Keratinocyte (primary cell): ENCODE measurements at regions not wholly inside any gene's neighbourhood (a gene's known extent, or its start where the extent isn't known, plus 50 kb on each side); places are given as distances from the start of the nearest gene placed in this dataset.
"Not testable (repeated sequence)": the region's sequence is repeated elsewhere in the genome, so short reads cannot be mapped to it uniquely, and the experiment has no call there.

Experiments
- DNase-seq: peaks from one replicate; pipeline ENCODE4 v3.0.0-alpha.2; 2011; ENCODE audit warnings: low read depth, missing footprints, low spot score
- FAIRE-seq: peaks from 2 replicates; lab custom pipeline; 2011; peaks lifted over from hg19 to GRCh38; lab: Jason Lieb, UNC
- H2AFZ ChIP-seq: 2 replicates; pipeline ENCODE4 v1.6.0; 2012; ENCODE audit warnings: low read length, control low read depth, inconsistent platforms; ENCODE audit not compliant: control insufficient read depth
- H3K27ac ChIP-seq: 2 replicates; pipeline ENCODE4 v1.5.1; 2011; ENCODE audit warnings: low read length; ENCODE audit not compliant: control insufficient read depth, insufficient read depth
- H3K27me3 ChIP-seq: 3 replicates; pipeline ENCODE4 v1.6.0; 2011; ENCODE audit warnings: low read length; ENCODE audit not compliant: control insufficient read depth, insufficient read depth; ENCODE audit errors: extremely low read depth
- H3K36me3 ChIP-seq, 2 experiments: 2 replicates in 1 of 2; 3 replicates in 1 of 2; pipeline ENCODE4 v1.5.1; 2011; ENCODE audit warnings: low read length in 2 of 2, mild to moderate bottlenecking in 1 of 2; ENCODE audit not compliant: control insufficient read depth in 2 of 2, insufficient read depth in 2 of 2; ENCODE audit errors: extremely low read depth in 1 of 2
- H3K4me1 ChIP-seq: 3 replicates; pipeline ENCODE4 v1.5.1; 2011; ENCODE audit warnings: low read length; ENCODE audit not compliant: control insufficient read depth, insufficient read depth; ENCODE audit errors: extremely low read depth
- H3K4me2 ChIP-seq: 3 replicates; pipeline ENCODE4 v1.6.0; 2011; ENCODE audit warnings: low read depth, low read length; ENCODE audit not compliant: control insufficient read depth, insufficient read depth; ENCODE audit errors: extremely low read depth
- H3K4me3 ChIP-seq, 3 experiments: fragments of 200-600 bp in 1 of 3; sonication (generic) in 1 of 3; 2 replicates in 2 of 3; 3 replicates in 1 of 3; pipeline ENCODE4 v1.5.1; 2011 to 2016; ENCODE audit warnings: low read length in 3 of 3, mild to moderate bottlenecking in 3 of 3, control low read depth in 2 of 3, inconsistent platforms in 1 of 3, low read depth in 1 of 3, mixed read lengths in 1 of 3, mixed run types in 1 of 3, moderate library complexity in 1 of 3; ENCODE audit not compliant: control insufficient read depth in 2 of 3, insufficient read depth in 2 of 3; ENCODE audit errors: extremely low read depth in 1 of 3
- H3K79me2 ChIP-seq: 2 replicates; pipeline ENCODE4 v1.6.0; 2012; ENCODE audit warnings: low read length; ENCODE audit not compliant: control insufficient read depth, insufficient read depth
- H3K9ac ChIP-seq: 3 replicates; pipeline ENCODE4 v1.6.0; 2011; ENCODE audit warnings: low read length; ENCODE audit not compliant: control insufficient read depth, insufficient read depth; ENCODE audit errors: extremely low read depth
- H3K9me1 ChIP-seq: 3 replicates; pipeline ENCODE4 v1.6.0; 2011; ENCODE audit warnings: low read length; ENCODE audit not compliant: control insufficient read depth, insufficient read depth; ENCODE audit errors: extremely low read depth
- H3K9me3 ChIP-seq: 2 replicates; pipeline ENCODE4 v1.5.1; 2012; ENCODE audit warnings: low read depth, low read length; ENCODE audit not compliant: control insufficient read depth
- H4K20me1 ChIP-seq: 3 replicates; pipeline ENCODE4 v1.6.0; 2011; ENCODE audit warnings: low read length; ENCODE audit not compliant: control insufficient read depth, insufficient read depth; ENCODE audit errors: extremely low read depth
- CTCF ChIP-seq, 3 experiments: IDR thresholded peaks in 1 of 3; conservative IDR thresholded peaks in 1 of 3; optimal IDR thresholded peaks in 1 of 3; 2 replicates in 2 of 3; 3 replicates in 1 of 3; pipeline versions ENCODE3 to v1.5.1; 2011; ENCODE audit warnings: low read length in 3 of 3, mild to moderate bottlenecking in 3 of 3, moderate library complexity in 2 of 3, control low read depth in 1 of 3, inconsistent platforms in 1 of 3; ENCODE audit not compliant: insufficient read depth in 2 of 3; ENCODE audit errors: extremely low read depth in 1 of 3
- EZH2 ChIP-seq: IDR thresholded peaks from one replicate; pipeline ENCODE4 v1.6.1; 2012; ENCODE audit warnings: inconsistent platforms, mild to moderate bottlenecking, low read length, moderate library complexity
- dilution Hi-C: fragments of 300-500 bp; cut with MboI; formaldehyde crosslinking; loops from one replicate; pipeline ENCODE4 v1.7.0; 2020; ENCODE audit warnings: low sequenced_read_pairs; ENCODE audit not compliant: extremely low pct_ligation_motif_present

- H3K4me2 ChIP-seq: no peak overlapping the region
- no peaks in the 10 kb centered on the region for H3K27me3 ChIP-seq
- H3K36me3 ChIP-seq: no peaks in the 10 kb centered on the region
- H3K4me1 ChIP-seq: no peaks in the 10 kb centered on the region
- H2AFZ ChIP-seq: no peak overlapping the region
- no peak for TF ChIP-seq CTCF (optimal IDR thresholded peaks at IDR 0.05 in 1 of 3, IDR thresholded peaks at IDR 0.05 in 1 of 3, conservative IDR thresholded peaks at IDR 0.05 in 1 of 3; ENCODE audit: extremely low read depth in 1 of 3, insufficient read depth in 2 of 3, low read length in 3 of 3)
- no peak for TF ChIP-seq EZH2
- DNase-seq (no peak), FAIRE-seq (no peak)
- H3K79me2 ChIP-seq: no peaks in the 10 kb centered on the region
- no peak overlapping the region for H3K4me3 ChIP-seq
- dilution Hi-C loops: no loop called here
- H4K20me1 ChIP-seq: no peaks in the 10 kb centered on the region
- no peak overlapping the region for H3K9ac ChIP-seq
- H3K27ac ChIP-seq: no peak overlapping the region
- H3K9me3 ChIP-seq: no peaks in the 10 kb centered on the region
- no peaks in the 10 kb centered on the region for H3K9me1 ChIP-seq
Measured at GRCh38 chr6:168844821-168845609, 404.0 kb downstream of the SMOC2 start.

DNA sequence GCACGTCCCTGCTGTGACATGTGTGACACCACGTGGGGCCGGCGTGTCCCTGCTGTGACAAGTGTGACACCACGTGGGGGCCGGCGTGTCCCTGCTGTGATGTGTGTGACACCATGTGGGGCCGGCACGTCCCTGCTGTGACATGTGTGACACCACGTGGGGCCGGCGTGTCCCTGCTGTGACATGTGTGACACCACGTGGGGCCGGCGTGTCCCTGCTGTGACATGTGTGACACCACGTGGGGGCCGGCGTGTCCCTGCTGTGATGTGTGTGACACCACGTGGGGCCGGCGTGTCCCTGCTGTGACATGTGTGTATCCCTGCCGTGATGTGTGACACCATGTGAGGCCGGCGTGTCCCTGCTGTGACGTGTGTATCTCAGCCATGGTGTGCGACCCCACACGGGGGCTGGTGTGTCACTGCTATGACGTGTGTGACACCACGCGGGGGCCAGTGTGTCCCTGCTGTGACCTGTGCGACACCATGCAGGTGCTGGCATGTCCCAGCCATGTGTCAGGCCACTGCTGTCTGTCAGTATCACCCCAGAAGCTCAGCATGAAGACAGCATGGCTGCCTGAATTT is 401.7 kb downstream of the SMOC2 start:
- H4K20me1 ChIP-seq, DNase-seq, dilution Hi-C loops, H3K36me3 ChIP-seq, H3K9ac ChIP-seq, FAIRE-seq, H3K4me1 ChIP-seq, H3K4me2 ChIP-seq, H3K79me2 ChIP-seq, H3K9me1 ChIP-seq, H2AFZ ChIP-seq, H3K4me3 ChIP-seq, H3K9me3 ChIP-seq, H3K27me3 ChIP-seq, H3K27ac ChIP-seq: not testable (repeated sequence)
